ENCODE measurements at regions not wholly inside any gene's neighbourhood (a gene's known extent, or its start where the extent isn't known, plus 50 kb on each side); places are given as distances from the start of the nearest gene placed in this dataset.

DNA sequence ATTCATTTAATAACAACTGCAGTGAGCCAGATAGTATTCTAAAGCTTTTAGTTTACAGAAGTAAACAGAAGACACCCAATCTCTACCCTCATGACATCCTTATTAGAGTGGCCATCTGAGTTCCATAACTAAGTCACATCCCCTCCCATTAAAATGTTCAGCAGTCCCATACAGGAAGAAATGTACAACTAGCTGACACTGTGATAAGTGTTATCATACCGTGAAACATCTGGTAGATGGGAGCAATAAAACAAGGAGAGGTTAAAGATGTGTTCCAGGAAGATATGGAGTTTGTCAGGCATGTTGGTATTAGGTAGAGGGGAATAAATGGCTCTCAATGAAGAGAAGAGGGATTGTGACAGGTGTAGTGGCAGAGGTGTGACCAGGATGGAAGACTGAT lies 60.5 kb upstream of the CAV2 start (continued):
- TF ChIP-seq, protein P1, sequence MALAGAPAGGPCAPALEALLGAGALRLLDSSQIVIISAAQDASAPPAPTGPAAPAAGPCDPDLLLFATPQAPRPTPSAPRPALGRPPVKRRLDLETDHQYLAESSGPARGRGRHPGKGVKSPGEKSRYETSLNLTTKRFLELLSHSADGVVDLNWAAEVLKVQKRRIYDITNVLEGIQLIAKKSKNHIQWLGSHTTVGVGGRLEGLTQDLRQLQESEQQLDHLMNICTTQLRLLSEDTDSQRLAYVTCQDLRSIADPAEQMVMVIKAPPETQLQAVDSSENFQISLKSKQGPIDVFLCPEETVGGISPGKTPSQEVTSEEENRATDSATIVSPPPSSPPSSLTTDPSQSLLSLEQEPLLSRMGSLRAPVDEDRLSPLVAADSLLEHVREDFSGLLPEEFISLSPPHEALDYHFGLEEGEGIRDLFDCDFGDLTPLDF (CRISPR knock-in tag; IDR thresholded peaks at IDR 0.05) = no peak
- TF ChIP-seq, protein P2, sequence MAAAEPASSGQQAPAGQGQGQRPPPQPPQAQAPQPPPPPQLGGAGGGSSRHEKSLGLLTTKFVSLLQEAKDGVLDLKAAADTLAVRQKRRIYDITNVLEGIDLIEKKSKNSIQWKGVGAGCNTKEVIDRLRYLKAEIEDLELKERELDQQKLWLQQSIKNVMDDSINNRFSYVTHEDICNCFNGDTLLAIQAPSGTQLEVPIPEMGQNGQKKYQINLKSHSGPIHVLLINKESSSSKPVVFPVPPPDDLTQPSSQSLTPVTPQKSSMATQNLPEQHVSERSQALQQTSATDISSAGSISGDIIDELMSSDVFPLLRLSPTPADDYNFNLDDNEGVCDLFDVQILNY (CRISPR knock-in tag; IDR thresholded peaks at IDR 0.05) = no peak
- no peak for TF ChIP-seq EGR1 (conservative IDR thresholded peaks at IDR 0.05)
- peak; percentile 85; the same call in 1 of the 2 replicates for TF ChIP-seq GATAD2B (IDR thresholded peaks at IDR 0.05; ENCODE audit: borderline replicate concordance)
- TF ChIP-seq GATAD2A (IDR thresholded peaks at IDR 0.05) = no peak
- no peak for TF ChIP-seq PRMT5 (CRISPR knock-in tag; IDR thresholded peaks at IDR 0.05)
- TF ChIP-seq, protein P3, sequence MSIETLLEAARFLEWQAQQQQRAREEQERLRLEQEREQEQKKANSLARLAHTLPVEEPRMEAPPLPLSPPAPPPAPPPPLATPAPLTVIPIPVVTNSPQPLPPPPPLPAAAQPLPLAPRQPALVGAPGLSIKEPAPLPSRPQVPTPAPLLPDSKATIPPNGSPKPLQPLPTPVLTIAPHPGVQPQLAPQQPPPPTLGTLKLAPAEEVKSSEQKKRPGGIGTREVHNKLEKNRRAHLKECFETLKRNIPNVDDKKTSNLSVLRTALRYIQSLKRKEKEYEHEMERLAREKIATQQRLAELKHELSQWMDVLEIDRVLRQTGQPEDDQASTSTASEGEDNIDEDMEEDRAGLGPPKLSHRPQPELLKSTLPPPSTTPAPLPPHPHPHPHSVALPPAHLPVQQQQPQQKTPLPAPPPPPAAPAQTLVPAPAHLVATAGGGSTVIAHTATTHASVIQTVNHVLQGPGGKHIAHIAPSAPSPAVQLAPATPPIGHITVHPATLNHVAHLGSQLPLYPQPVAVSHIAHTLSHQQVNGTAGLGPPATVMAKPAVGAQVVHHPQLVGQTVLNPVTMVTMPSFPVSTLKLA (conservative IDR thresholded peaks at IDR 0.05) = 0 out of 4 replicates have a peak, but pooled peaks of 1 of the 2 experiments have one; percentile 18
- TF ChIP-seq ZKSCAN3 (CRISPR knock-in tag; IDR thresholded peaks at IDR 0.05) = no peak
- peak; percentile 82 for TF ChIP-seq EP300 (IDR thresholded peaks at IDR 0.05; ENCODE audit: low read length)
- no peak for TF ChIP-seq ZC3H8 (IDR thresholded peaks at IDR 0.05)
- TF ChIP-seq, protein P4, sequence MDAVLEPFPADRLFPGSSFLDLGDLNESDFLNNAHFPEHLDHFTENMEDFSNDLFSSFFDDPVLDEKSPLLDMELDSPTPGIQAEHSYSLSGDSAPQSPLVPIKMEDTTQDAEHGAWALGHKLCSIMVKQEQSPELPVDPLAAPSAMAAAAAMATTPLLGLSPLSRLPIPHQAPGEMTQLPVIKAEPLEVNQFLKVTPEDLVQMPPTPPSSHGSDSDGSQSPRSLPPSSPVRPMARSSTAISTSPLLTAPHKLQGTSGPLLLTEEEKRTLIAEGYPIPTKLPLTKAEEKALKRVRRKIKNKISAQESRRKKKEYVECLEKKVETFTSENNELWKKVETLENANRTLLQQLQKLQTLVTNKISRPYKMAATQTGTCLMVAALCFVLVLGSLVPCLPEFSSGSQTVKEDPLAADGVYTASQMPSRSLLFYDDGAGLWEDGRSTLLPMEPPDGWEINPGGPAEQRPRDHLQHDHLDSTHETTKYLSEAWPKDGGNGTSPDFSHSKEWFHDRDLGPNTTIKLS (IDR thresholded peaks at IDR 0.05; ENCODE audit: borderline replicate concordance, low read depth) = no peak
- TF ChIP-seq IRF2 (CRISPR knock-in tag; IDR thresholded peaks at IDR 0.05) = no peak
- TF ChIP-seq, protein P5, sequence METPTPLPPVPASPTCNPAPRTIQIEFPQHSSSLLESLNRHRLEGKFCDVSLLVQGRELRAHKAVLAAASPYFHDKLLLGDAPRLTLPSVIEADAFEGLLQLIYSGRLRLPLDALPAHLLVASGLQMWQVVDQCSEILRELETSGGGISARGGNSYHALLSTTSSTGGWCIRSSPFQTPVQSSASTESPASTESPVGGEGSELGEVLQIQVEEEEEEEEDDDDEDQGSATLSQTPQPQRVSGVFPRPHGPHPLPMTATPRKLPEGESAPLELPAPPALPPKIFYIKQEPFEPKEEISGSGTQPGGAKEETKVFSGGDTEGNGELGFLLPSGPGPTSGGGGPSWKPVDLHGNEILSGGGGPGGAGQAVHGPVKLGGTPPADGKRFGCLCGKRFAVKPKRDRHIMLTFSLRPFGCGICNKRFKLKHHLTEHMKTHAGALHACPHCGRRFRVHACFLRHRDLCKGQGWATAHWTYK (CRISPR knock-in tag; IDR thresholded peaks at IDR 0.05) = 0 out of 2 replicates have a peak, but pooled peaks have one; percentile 37
- TF ChIP-seq SRSF7 (optimal IDR thresholded peaks at IDR 0.05; ENCODE audit: low read depth, low read length) = no peak
- no peak for TF ChIP-seq MYNN (IDR thresholded peaks at IDR 0.05)
- TF ChIP-seq MYNN (CRISPR knock-in tag; IDR thresholded peaks at IDR 0.05) = no peak
- TF ChIP-seq PURB (CRISPR knock-in tag; IDR thresholded peaks at IDR 0.05; ENCODE audit: low read depth) = no peak
- no peak for TF ChIP-seq ESRRA (IDR thresholded peaks at IDR 0.05; ENCODE audit: borderline replicate concordance, low read depth)
- no peak for TF ChIP-seq SNIP1 (IDR thresholded peaks at IDR 0.05; ENCODE audit: low read depth)
- TF ChIP-seq ZNF644 (tag; IDR thresholded peaks at IDR 0.05; ENCODE audit: low read depth) = no peak
- no peak for TF ChIP-seq ESRRB (CRISPR knock-in tag; IDR thresholded peaks at IDR 0.05; ENCODE audit: borderline replicate concordance)
- TF ChIP-seq NFXL1 (CRISPR knock-in tag; IDR thresholded peaks at IDR 0.05) = 0 out of 2 replicates have a peak, but pooled peaks have one; percentile 19
- no peak for TF ChIP-seq ZKSCAN1 (IDR thresholded peaks at IDR 0.05; ENCODE audit: low read depth, low read length)
- peak; percentile 94 for TF ChIP-seq TAL1 (IDR thresholded peaks at IDR 0.05)
- TF ChIP-seq KLF10 (CRISPR knock-in tag; IDR thresholded peaks at IDR 0.05) = no peak
- TF ChIP-seq ZBED1 (IDR thresholded peaks at IDR 0.05) = no peak
- TF ChIP-seq CTBP1 (IDR thresholded peaks at IDR 0.05; ENCODE audit: borderline replicate concordance) = peak; percentile 73; the same call in 1 of the 2 replicates
- TF ChIP-seq ZFP36 (IDR thresholded peaks at IDR 0.05; ENCODE audit: low read depth, low read length, partially characterized antibody) = no peak

Measured in K562 (cell line).